ENCODE measurements at regions not wholly inside any gene's neighbourhood (a gene's known extent, or its start where the extent isn't known, plus 50 kb on each side); places are given as distances from the start of the nearest gene placed in this dataset.

GRCh38 chr6:9089724-9090123 lies 654.4 kb upstream of the SLC35B3 start:
- TF ChIP-seq, protein P1, sequence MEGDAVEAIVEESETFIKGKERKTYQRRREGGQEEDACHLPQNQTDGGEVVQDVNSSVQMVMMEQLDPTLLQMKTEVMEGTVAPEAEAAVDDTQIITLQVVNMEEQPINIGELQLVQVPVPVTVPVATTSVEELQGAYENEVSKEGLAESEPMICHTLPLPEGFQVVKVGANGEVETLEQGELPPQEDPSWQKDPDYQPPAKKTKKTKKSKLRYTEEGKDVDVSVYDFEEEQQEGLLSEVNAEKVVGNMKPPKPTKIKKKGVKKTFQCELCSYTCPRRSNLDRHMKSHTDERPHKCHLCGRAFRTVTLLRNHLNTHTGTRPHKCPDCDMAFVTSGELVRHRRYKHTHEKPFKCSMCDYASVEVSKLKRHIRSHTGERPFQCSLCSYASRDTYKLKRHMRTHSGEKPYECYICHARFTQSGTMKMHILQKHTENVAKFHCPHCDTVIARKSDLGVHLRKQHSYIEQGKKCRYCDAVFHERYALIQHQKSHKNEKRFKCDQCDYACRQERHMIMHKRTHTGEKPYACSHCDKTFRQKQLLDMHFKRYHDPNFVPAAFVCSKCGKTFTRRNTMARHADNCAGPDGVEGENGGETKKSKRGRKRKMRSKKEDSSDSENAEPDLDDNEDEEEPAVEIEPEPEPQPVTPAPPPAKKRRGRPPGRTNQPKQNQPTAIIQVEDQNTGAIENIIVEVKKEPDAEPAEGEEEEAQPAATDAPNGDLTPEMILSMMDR (IDR thresholded peaks at IDR 0.05): no peak
- TF ChIP-seq POLR2A (IDR thresholded peaks at IDR 0.05): no peak
